Astrocyte (in vitro differentiated cells and primary cell): ENCODE measurements at regions not wholly inside any gene's neighbourhood (a gene's known extent, or its start where the extent isn't known, plus 50 kb on each side); places are given as distances from the start of the nearest gene placed in this dataset.

ENCODE experiments used
- CTCF ChIP-seq: IDR thresholded peaks from 2 replicates; pipeline ENCODE4 v1.5.1; 2011; ENCODE audit warnings: low read depth, mild to moderate bottlenecking, inconsistent platforms, low read length, moderate library complexity; ENCODE audit not compliant: insufficient read depth
- EZH2 ChIP-seq: IDR thresholded peaks from 2 replicates; pipeline ENCODE4 v1.6.1; 2012; ENCODE audit warnings: mild to moderate bottlenecking, low read length, inconsistent platforms; ENCODE audit not compliant: insufficient read depth

GRCh38 chr16:59044616-59045015 is 310.5 kb upstream of the GOT2 start:
- no peak for TF ChIP-seq CTCF
- no peak for TF ChIP-seq EZH2
